ENCODE measurements at regions not wholly inside any gene's neighbourhood (a gene's known extent, or its start where the extent isn't known, plus 50 kb on each side); places are given as distances from the start of the nearest gene placed in this dataset.

- H3K27me3 ChIP-seq (ENCODE audit: insufficient read depth) = no peaks in the 10 kb centered on the region
- CTCF ChIA-PET = no interaction called here
- H3K4me3 ChIP-seq (ENCODE audit: low read depth in 2 of 2, low read length in 1 of 2) = no peak overlapping the region
- H3K36me3 ChIP-seq (replicated peaks in 1 of 2; ENCODE audit: control insufficient read depth in 1 of 2, insufficient read depth in 2 of 2, low read length in 1 of 2) = no peaks in the 10 kb centered on the region
- H3K9me2 ChIP-seq = no peaks in the 10 kb centered on the region; the same call in 1 of the 2 replicates
- H2AFZ ChIP-seq (ENCODE audit: low read depth) = no peak overlapping the region
- no peaks in the 10 kb centered on the region for H3K9me3 ChIP-seq
- TF ChIP-seq USF2 (IDR thresholded peaks at IDR 0.05; ENCODE audit: borderline replicate concordance, low read depth, low read length) = no peak
- no peak for TF ChIP-seq FOSL2 (IDR thresholded peaks at IDR 0.05; ENCODE audit: borderline replicate concordance, low read depth)
- no peak for TF ChIP-seq EZH2phosphoT487 (IDR thresholded peaks at IDR 0.05; ENCODE audit: borderline replicate concordance, low read depth)
- TF ChIP-seq TEAD4 (IDR thresholded peaks at IDR 0.05; ENCODE audit: borderline replicate concordance, insufficient read depth) = no peak
- TF ChIP-seq SIN3A (IDR thresholded peaks at IDR 0.05; ENCODE audit: borderline replicate concordance, low read depth, low read length) = no peak
- TF ChIP-seq ZBTB33 (IDR thresholded peaks at IDR 0.05; ENCODE audit: borderline replicate concordance, low read depth) = no peak
- TF ChIP-seq FOXJ3 (CRISPR knock-in tag; IDR thresholded peaks at IDR 0.05) = no peak
- TF ChIP-seq MXI1 (IDR thresholded peaks at IDR 0.05; ENCODE audit: low read depth, low read length) = no peak
- no peak for TF ChIP-seq EP300 (IDR thresholded peaks at IDR 0.05; ENCODE audit: borderline replicate concordance in 1 of 2, low read depth in 1 of 2, low read length in 1 of 2)
- TF ChIP-seq NRF1 (IDR thresholded peaks at IDR 0.05; ENCODE audit: low read depth, low read length) = no peak
- no peak for TF ChIP-seq REST (IDR thresholded peaks at IDR 0.05; ENCODE audit: low read depth, low read length)
- no peak for TF ChIP-seq RCOR1 (IDR thresholded peaks at IDR 0.05; ENCODE audit: low read length)
- TF ChIP-seq GATA2 (CRISPR knock-in tag; IDR thresholded peaks at IDR 0.05) = no peak
- no peak for TF ChIP-seq MEF2A (IDR thresholded peaks at IDR 0.05; ENCODE audit: borderline replicate concordance, low read depth)
- H3K27ac ChIP-seq (ENCODE audit: low read depth in 2 of 2, low read length in 1 of 2) = no peak overlapping the region
- no peak overlapping the region for H3K9ac ChIP-seq
- H3K4me1 ChIP-seq (ENCODE audit: control insufficient read depth in 1 of 2, insufficient read depth in 2 of 2, low read depth in 1 of 2, low read length in 1 of 2) = peaks cover 0 to 4% of the 10 kb centered on the region in 2 experiments; a peak in 2 of 4 replicates
- no peak overlapping the region for H3K4me2 ChIP-seq
- 84% methylated on average over 1 of the region's 1 CpG for WGBS (ENCODE audit: low lambda C conversion rate)
- no peaks in the 10 kb centered on the region for H4K20me1 ChIP-seq (ENCODE audit: insufficient read depth)
- H3K79me2 ChIP-seq (ENCODE audit: insufficient read depth) = no peaks in the 10 kb centered on the region
- no peaks in the 10 kb centered on the region for H3F3A ChIP-seq (replicated peaks; ENCODE audit: insufficient read depth)
- no peak for DNase-seq
- POLR2A ChIA-PET = no interaction called here
These were observed 71.4 kb downstream of the RGS2 start for GRCh38 chr1:192880231-192880630.
